Tongue (tissue), 1 donor: ENCODE measurements at regions not wholly inside any gene's neighbourhood (a gene's known extent, or its start where the extent isn't known, plus 50 kb on each side); places are given as distances from the start of the nearest gene placed in this dataset.

Experiments
- DNase-seq: peaks from one replicate; pipeline ENCODE4 v3.0.0-alpha.2; 2015

DNA sequence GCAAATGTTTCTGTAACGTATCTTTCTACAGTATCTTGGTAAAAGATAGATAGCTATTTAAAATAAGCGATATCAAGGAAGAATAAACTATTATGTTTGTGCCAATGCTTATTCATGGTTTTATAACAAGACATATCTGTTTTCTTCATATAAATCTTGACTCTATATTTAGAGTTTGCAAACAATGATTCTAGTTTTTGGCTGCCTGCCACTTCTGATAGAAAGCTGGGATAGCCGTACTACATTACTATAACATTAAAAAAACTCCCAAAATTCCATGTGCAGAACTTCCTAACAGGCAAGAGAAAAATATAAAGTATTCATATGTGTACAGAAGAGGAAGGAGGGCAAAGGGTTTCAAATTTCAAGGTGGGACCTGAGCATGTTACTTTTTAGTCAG lies 985.0 kb downstream of the BCL11A start:
- peak; percentile 34 for DNase-seq

DNA sequence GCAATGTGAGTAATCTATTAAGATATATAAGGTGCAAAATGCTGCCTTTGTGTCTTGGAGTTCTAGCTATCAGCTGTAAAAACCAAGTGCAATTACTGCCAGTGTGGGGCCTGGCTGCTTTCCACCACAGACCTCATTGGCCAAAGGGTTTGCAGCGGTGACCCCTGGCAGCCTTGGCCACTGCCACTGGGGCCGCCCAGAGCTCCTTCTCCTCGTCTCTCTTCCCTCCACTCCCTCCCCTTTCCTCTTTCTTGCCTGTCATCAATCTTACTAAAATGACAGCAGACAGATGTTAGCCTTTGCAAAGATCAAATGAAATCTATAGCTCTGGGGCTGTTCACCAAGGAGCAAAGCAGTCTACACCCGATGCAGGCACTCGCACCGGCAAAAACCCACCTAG lies 986.3 kb downstream of the BCL11A start:
- peak; percentile 10 for DNase-seq

DNA sequence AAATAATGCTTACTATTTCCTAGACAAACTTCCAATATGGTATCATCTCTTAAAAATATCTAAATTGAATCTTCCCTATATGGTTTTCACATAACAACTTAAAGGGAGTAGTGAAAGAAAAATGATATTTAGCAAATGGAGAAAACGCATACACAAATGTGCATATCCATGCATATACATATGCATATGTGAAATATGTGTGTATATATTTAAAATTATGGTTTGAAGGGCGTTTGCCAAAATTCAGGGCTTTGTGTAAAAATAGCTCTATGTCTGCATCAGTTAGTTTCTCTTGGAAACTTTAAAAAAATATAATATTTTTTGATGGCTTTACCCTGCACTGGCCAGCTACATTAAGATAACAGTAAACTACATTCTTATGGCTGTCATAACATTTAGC lies 986.7 kb downstream of the BCL11A start:
- DNase-seq = no peak

DNA sequence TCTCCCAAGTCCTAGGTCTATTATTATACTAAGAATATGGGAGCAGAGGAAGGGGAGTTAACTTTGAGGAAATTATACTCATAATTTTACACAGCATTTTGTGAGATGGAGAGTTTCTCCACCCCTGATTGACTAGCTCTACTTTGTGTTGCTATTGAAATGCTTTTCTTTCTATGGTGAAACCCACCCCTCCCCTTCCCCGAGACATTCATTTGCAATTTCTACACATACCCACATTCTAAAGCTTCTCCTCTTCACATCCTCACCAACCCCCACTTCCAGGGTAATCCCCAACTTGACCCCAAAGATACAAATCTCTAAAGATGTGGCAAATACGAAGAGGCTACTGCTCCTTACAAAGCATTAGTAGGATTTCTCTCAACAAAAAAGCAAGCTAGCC lies 992.2 kb downstream of the BCL11A start:
- DNase-seq = no peak

DNA sequence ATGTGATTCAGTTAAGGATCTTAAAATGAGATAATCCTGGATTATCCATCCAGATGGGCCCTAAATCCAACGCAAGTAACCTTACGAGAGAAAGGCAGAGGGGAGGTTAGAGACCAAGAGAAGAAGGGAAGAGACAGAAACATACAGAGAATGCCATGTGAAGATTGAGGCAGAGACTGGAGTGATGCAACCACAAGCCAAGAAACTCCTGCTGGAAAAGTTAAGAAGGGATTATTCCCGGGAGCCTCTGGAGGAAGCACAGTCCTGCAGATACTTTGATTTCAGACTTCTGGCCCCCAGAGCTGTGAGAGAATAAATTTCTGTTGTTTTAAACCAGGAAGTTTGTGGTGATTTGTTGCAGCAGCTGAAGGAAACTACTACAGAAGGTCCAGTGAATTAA lies 992.7 kb downstream of the BCL11A start:
- DNase-seq = no peak

DNA sequence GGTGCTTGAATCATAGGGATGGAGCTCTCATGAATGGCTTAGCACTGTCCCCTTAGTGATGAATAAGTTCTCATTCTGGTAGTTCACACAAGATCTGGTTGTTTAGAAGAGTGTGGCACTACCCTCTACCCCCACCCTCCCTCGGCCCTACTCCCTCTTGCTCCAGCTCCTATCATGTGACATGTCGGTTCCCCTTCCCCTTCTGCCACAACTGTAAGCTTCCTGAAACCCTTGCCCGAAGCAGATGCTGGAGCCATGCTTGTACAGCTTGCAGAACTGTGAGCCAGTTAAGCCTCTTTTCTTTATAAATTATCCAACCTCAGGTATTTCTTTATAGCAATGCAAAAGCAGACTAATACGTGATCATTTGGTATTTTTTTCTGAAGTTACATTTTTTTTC lies 1012.6 kb downstream of the BCL11A start:
- DNase-seq = no peak

DNA sequence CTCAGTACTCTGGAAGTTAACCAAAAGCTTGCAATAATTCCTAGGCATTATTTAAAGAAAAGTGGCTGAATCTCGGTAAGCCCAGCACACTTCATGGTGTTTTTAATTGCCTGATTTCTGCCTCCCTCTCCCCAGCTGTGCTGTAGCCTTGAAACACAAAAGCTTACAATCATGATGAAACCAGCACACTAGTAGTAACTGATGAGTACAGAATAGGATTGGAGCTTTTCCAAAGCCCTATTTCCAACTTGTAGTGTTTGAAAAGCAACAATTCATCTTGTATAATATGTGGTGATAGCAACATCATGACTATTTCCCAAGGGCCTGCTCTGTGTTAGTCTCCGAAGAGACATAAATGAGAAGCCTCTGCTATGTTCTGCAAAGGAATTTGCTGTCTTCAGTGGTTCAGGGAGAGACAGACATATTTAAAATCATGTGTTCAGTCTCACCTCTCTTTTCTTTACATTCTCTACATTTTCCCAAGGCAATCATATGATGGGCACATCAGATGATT lies 1015.0 kb downstream of the BCL11A start:
- no peak for DNase-seq

DNA sequence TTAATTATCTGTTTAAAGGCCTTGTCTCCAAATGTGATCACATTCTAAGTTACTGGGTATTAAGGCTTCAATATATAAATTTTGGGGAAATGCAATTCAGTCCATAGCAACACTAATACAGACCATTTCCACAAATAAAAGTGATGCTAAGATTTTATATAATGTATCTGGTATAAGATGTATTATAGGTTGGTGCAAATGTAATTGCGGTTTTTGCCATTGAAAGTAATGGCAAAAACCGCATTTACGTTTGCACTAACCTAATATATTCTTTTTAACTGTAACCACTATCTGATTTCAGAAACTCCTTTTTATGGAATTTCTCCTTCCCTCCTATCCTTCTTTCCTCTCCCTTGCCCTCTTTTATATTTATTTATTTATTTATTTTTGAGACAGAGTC lies 1020.6 kb downstream of the BCL11A start:
- no peak for DNase-seq

DNA sequence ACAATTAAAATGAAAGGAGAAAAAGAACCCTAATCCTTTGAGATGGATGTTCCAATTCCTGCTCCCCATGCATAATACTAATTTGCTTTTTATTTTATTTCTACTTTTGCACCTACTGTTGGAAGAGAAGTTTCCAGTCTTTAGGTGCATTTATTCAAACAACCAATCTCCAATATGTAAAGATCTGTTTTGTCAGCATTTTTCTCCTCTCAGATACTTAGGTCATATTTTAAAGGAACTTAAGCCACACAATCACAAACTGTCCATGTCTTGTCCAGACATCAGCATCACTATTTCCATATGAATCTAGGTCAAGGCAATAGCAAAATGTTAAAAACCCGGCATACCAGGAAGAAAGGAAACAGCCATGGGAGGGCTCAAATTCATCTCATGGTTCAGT lies 1023.2 kb downstream of the BCL11A start:
- no peak for DNase-seq

DNA sequence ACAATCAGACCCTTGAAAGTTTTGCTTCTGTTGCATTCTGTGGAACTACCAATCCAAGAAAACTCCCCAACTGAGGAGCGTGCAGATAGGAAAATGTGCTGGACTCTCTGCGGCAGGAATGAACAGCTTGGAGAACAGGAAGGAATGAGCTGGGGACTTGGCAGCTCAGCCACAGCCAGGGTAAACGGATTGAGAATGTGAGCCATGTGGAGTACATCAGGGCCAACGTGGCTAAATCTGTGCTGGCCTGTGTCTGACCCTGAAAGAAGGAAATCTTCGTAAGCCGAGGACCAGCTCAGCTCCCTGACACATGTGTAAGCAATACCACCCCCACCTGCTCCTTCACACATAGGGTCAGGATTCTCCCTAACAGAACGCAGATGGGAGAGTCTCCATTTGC lies 1023.7 kb downstream of the BCL11A start:
- DNase-seq = peak; percentile 55

DNA sequence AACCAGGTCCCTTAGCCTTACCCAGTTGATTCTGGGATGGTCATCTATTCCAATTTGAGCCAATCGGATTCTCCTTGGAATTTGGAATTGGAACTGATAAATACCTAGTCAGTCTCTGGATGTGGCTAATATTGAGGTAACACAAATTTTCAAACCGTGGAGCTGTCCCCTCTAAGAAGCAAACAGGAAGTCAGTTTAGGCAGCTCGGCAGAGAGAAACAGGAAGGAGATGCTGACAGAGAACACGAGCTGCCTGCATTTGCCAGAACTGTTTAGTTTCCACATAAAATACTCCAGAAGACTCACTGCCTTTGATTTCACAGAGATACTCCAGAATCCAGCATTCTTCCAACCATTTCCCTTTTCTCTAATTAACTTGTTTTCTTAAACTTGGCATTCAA lies 1024.9 kb downstream of the BCL11A start:
- no peak for DNase-seq

DNA sequence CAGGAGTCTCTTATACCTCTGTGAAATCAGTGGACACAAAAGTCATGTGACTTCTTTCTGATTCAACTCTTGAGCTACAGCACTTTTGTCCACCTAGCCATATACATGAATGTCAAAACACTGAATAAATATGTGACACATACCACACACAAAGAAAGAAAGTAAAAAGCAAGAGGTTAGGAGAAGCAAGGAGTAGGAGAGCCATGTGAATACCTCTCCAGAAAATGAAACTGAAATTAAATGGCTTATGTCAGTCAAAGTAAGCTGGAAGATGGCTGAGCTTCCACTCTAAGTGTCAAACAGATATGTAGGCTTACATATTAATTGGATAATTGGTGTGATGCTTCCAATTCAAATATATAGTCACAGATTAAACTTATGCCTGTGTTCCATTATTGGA lies 1050.5 kb downstream of the BCL11A start:
- no peak for DNase-seq

DNA sequence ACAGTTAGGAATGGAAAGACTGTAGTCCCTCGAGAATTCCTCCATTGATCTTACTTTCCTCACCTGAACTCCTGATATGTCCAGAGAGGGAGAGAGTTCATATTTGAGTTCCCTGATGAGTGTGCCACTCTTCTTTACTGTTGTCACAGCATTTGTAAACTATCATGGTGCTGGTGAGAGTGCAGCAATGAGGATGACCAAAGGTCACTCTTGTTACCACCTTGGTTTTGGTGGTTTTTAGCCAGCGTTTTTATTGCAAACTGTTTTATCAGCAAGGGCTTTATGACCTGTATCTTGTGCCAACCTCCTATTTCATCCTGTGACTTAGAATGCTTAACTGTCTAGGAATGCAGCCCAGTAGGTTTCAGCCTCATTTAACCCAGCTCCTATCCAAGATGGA lies 1062.5 kb downstream of the BCL11A start:
- DNase-seq = no peak

DNA sequence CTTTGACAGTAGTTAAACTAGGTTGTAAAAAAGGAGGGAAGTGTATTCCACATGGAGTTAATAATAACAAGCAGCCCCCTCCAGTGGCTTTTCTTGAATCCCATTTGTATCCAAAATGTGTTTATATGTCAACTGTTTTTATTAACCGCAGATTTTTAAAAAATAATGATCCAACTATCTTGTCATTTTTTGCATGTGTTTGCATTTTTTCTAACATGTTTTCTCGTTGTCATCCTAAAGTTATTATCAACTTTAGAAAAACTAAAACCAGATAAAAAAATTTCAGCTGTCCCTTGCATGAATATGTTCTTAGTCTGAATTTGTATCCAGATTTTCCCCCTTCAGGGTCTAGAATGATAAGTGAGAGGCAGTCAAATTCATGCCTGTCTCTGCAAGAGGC lies 1063.3 kb downstream of the BCL11A start:
- DNase-seq = no peak

DNA sequence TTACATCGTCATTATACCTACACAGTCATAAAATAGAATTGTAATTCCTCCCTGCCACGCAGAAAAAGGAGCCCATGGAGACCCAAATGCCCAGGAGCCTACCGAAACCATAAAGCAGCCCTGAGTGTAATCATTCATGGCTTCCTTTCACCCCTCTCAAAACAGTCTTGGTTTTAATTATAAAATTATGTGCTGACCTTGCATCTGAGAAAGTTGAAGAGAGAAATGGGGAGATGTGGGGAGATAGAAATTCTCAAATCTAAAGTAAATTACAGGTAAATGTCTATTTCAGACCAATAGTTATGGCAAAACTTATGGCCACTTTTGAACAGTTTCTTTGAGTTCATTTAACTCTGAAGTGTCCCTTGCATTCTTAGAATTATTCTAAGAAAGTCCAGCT lies 1068.8 kb downstream of the BCL11A start:
- no peak for DNase-seq

DNA sequence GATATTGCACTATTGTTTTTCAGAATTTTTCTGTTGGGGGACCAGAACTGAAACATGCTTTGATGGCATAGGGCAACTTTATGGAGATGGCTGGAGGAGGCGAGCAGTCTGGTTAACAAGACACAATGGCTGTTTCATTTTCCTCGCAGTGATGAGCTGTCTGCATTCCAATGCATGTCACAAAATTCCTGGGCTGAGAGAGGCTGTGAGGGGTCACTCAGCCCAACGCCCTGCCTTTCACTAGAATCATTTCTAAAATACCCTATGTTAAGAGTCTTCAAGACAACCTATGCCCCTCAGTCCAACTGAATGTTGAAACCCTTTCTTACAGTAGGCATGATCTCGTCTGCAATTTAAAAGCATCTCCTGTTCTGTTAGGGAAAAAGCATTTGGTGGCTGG lies 1090.0 kb downstream of the BCL11A start:
- no peak for DNase-seq

DNA sequence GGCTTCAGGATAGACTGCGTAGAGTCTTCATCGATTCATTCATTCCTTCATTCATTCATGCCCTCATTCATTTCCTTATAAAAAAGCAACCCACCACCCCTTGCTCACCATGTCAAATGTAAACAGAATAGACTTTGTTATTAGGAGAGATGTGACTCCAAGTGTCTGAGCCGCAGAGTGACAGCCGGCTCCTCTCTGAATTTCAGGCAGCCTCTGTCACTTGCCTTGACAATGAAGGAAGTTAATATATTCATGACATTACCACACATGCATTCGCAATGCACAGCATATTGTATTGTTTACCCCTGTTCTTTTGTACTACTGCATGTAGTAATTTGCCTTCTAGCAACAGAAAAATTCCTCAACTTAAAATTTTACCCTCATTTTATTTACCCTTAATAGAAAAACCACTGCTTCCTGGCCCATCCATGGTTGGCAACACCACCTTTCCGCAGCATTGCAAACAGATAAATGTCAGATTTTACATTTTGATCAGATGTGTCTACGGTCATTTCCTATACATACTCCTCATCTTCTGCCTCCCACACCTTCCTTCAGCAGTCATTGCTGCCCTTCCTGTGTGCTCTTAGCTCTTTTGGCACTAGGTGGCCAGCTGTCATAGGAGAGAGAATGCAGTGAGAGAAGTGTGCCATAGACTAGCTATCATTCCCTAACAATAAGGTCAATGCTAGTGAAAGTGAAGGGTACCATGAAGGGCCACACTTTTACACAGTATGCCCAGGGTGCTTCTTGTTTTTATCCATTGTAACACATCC lies 1090.8 kb downstream of the BCL11A start:
- DNase-seq = no peak

DNA sequence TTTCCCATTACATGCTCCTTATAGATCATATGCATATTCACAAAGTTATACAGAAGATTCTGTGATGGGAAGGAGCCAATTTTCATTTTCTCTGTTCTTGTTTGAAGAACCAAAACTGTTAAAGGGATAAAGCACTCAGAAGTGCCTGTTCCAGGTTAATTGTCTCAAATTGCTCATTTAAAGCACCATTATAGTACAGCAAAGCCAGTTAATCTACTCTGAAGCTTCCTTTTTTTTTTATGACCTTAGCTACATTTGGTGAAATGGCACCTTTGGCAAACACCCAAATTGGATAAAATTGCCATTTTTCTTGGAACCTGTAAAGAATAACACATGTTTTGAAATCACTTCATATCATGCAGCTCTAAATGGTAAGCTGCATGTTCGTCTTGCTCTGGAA lies 1092.3 kb downstream of the BCL11A start:
- DNase-seq = peak; percentile 6

DNA sequence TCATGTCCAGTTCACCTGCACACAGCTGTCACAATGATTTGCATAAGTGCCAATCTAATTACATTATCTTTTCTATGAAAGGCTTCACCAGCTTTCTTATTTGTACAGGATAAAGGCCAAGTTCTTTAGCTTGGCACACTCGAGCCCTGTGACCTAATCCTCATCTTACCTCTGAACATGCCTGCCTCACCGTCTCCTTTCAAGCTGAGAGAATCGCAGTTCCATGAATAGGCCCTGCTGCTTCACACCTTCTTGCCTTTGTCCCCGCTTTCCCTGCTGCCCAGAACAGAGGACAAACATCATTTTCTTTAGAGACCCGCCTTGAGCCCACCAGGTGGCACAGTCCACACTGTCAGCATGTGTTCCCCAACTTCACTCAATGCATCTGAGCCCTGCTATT lies 1094.7 kb downstream of the BCL11A start:
- peak; percentile 18 for DNase-seq

DNA sequence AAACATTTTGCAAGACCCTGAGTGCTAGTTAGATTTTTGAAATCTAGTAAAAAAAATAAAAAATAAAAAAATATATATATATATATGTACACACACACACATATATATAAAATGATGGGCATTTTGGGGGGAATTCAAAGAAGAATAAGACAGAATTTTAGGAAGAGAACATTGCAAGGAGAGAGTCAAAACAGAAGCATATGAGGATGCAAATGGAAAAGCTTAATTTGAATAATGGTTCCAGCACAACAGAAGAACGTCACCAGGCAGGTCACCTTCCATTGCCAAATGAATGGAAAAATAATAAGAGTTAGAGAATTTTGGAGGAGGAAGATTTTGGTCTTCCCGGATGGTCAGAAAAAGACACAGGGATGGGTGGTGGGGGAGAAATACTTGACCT lies 1097.2 kb downstream of the BCL11A start:
- DNase-seq = no peak

DNA sequence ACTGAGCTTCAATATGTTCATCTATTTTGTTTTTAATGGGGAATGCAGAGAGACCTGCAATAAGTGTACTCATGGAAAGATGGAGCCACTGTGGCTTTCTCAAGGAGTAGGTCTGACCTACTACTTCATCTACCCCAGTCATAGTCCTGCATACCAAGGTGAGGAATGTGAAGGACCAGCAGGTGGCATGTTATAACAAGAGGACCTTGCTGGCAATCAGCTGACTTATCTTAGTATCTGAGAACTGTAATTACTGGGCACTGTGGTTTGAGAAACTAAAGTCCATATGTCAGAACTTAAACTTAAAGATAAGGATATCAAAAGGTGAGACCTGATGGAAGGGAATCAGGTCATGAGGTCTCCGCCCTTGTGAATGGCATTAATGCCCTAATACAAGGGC lies 1104.2 kb downstream of the BCL11A start:
- no peak for DNase-seq

DNA sequence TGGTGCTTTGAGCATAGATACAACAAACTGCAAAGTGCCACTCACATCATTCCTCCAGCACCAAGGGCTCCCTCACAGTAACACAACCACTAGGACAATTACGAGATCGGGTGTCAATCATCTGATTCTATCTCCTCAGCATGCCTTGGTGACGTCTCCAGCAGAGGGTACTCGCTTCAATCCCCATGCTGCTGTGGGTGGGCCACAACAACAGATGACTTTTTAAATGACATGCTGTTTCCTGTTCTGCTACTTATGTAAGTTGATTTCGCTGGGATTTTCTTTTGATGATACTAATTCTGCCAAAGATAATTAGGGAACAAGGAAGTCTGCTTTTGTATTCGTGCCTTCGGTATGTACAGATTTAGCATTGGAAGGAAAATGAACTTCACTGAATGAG lies 1113.0 kb downstream of the BCL11A start:
- DNase-seq = no peak

DNA sequence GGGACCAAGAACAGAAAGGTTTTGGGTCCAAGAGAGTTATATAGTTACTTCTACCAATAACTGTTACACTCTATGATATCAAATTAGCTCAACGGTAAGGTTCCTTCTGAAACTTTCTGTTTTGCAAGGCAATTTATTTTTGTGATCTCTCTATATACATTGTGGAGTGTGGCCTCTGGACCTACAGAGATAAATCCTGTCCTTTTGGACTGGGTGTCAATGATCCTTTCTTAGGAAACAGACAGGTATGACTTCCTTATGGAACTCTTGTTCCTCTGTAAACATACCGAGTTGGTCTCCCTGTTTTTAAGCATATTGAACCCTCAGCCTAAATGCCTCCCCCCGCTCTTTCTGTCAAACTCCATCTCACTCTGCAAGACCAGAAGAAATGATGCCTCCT lies 1117.8 kb downstream of the BCL11A start:
- DNase-seq = no peak

DNA sequence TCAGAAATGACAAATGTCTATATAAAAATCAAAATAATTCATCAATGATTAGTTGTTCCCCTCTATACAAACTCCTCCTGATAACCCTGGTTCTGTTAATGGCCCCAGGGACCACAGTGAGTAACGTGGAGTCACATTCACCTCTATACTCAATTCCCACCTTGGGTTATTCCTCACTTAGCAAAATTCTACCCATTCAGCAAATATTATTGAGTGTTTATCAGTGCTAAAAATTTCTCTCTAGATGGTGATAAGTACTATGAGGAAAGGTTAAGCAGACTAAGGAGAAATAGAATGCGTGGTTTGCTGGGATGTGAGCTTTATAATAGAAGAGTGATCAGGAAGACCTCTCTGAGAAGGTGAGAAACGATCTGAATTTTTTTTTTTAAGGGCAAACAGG lies 1124.5 kb downstream of the BCL11A start:
- DNase-seq = no peak

DNA sequence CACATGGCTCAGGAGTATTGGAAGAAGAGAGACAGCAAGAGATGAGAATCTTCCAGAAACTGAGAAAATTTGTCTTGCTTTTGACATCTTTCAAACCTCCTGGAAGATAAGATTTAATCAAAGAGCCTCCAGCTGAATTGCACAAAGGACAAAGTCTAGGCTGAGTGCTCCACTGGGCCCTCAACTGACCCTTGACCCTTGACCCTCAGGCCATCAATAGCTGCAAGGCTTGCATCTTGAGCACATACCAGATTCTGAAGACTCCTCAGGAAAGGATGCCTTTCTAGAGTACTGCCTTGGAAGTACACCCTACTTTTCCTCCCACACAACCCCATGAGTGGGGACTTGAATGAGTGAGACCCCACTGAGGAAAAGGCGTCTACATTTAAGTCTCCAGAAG lies 1125.5 kb downstream of the BCL11A start:
- no peak for DNase-seq
